Adrenal gland (tissue), 9 donors: ENCODE measurements at regions not wholly inside any gene's neighbourhood (a gene's known extent, or its start where the extent isn't known, plus 50 kb on each side); places are given as distances from the start of the nearest gene placed in this dataset.

Experiments
- DNase-seq, 7 donors: peaks; one replicate each; pipeline ENCODE4 v3.0.0-alpha.2; 2019 to 2020
- H3K27ac ChIP-seq, 5 donors: fragments of 200-600 bp; sonication (generic) in 4 of 5; 1 replicate in 3 of 5; 2 replicates in 2 of 5; pipeline versions ENCODE4 v1.5.1 to v1.8.0; 2016 to 2020; ENCODE audit warnings: mild to moderate bottlenecking in 1 of 5
- H3K27me3 ChIP-seq: fragments of 200-600 bp; 2 replicates; pipeline ENCODE4 v1.8.0; 2021
- H3K36me3 ChIP-seq, 2 donors: fragments of 200-600 bp; replicated peaks in 1 of 2; 1 replicate in 1 of 2; 2 replicates in 1 of 2; pipeline versions ENCODE4 v1.5.1 to v1.8.0; 2018 to 2022
- H3K4me1 ChIP-seq, 2 donors: fragments of 200-600 bp; replicated peaks in 1 of 2; 1 replicate in 1 of 2; 2 replicates in 1 of 2; pipeline versions ENCODE4 v1.5.1 to v1.8.0; 2018 to 2021
- H3K4me3 ChIP-seq, 4 donors: fragments of 200-600 bp; sonication (generic) in 3 of 4; one replicate each; pipeline ENCODE4 v1.5.1; 2016 to 2018
- H3K9me3 ChIP-seq, 3 donors: fragments of 200-600 bp; sonication (generic) in 1 of 3; replicated peaks in 1 of 3; 1 replicate in 2 of 3; 2 replicates in 1 of 3; pipeline versions ENCODE4 v1.5.1 to v1.8.0; 2016 to 2021
- POLR2A ChIP-seq, 2 donors: fragments of 450-650 bp; IDR thresholded peaks; one replicate each; pipeline ENCODE4 v1.6.1; 2017; ENCODE audit warnings: antibody characterized with exemption in 2 of 2, mild to moderate bottlenecking in 2 of 2, moderate library complexity in 1 of 2
- WGBS, 4 donors: extraction: QIAGEN DNeasy Blood & Tissue Kit in 2 of 4; methylation state at CpG; one replicate each; pipeline versions ENCODE4 v1.1.5 to v1.1.7; 2013 to 2017; 5-methylcytosine and 5-hydroxymethylcytosine counted together
- intact Hi-C, 2 donors: fragments of 100-400 bp; cut with DNase I; formaldehyde crosslinking; loops; one replicate each; pipeline versions ENCODE4 v1.14.1 to v1.15.0; 2022 to 2023
- TF ChIP-seq, protein P1 (sequence below), 6 experiments: fragments of 450-650 bp in 4 of 6; fragments of 200-600 bp in 2 of 6; sonication (generic) in 1 of 6; IDR thresholded peaks; 1 replicate in 5 of 6; 2 replicates in 1 of 6; pipeline versions ENCODE4 v1.5.1 to v1.8.0; 2016 to 2021; ENCODE audit warnings: antibody characterized with exemption in 6 of 6, mild to moderate bottlenecking in 2 of 6, moderate library complexity in 1 of 6
- donor health status: healthy with polysubstance abuse.
- donor health status: Bipolar disorder and iron deficiency.
- donor health status: DM: yes; HTN: yes; CAD: no.
- donor health status: DM: no; HTN: no; CAD: no.
- donor health status: DM: no; HTN: no; CAD: no.

DNA sequence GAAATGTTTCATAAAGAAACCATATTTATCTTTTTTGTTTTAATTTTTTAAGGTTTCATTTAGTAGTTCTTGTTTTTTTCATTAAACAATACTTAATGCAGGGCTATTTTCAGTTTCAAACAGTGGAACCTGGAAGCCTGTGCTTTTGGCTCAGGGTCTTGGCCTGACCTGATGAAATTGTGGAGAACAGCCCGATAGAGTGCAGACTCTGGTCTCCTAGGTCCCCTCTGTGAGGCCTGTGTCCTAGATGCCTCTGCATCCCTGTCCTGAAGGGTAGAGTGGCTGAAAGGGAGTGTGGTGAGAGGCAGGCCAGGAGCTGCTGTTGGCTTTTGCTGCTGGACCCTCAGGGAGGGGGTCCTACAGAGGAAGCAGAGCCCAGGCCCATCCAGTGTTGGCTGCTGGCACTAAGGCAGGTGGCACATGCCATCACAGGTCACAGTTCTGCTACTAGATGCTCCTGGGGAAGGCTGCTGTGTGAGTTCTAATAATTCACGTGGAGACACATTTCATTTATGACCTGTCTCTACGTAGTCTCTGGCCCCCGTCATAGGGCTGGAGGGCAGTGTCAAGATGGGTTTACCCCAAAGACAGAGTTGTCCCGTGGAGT is 201.0 kb upstream of the COPS8 start:
- H3K9me3 ChIP-seq = no peaks in the 10 kb centered on the region
- DNase-seq = no peak
- H3K36me3 ChIP-seq = no peaks in the 10 kb centered on the region
- 73 to 83% (median 81%) methylated on average over 3 to 5 of the region's 5 CpGs for WGBS, 4 donors
- TF ChIP-seq, protein P1, sequence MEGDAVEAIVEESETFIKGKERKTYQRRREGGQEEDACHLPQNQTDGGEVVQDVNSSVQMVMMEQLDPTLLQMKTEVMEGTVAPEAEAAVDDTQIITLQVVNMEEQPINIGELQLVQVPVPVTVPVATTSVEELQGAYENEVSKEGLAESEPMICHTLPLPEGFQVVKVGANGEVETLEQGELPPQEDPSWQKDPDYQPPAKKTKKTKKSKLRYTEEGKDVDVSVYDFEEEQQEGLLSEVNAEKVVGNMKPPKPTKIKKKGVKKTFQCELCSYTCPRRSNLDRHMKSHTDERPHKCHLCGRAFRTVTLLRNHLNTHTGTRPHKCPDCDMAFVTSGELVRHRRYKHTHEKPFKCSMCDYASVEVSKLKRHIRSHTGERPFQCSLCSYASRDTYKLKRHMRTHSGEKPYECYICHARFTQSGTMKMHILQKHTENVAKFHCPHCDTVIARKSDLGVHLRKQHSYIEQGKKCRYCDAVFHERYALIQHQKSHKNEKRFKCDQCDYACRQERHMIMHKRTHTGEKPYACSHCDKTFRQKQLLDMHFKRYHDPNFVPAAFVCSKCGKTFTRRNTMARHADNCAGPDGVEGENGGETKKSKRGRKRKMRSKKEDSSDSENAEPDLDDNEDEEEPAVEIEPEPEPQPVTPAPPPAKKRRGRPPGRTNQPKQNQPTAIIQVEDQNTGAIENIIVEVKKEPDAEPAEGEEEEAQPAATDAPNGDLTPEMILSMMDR (IDR thresholded peaks at IDR 0.05) = no peak
- TF ChIP-seq POLR2A (IDR thresholded peaks at IDR 0.05) = no peak
- peaks cover 2% of the 10 kb centered on the region for H3K27me3 ChIP-seq
- no peak overlapping the region for H3K27ac ChIP-seq
- H3K4me1 ChIP-seq = no peaks in the 10 kb centered on the region
- no peak overlapping the region for H3K4me3 ChIP-seq
- intact Hi-C loops = no loop called here

DNA sequence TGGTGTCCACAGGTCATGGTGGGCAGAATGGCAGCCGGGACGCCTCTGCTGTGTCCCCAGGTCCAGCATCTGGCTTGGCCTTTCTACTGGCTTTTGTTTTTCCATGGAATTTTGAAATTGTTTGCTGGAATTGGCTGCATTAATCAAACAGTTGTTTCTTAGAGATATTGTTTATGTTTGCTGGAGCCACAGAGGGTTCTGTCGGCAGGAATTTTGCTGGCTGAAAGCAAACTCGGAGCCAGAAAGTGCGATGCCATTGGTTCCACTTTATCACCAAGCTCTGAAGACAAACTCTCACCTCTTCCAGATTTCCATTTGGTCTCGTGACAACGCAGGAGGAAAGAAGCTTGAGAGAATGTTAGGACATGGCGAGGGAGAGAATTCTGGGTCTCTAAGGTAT is 199.2 kb upstream of the COPS8 start:
- no peak for TF ChIP-seq POLR2A (IDR thresholded peaks at IDR 0.05)
- TF ChIP-seq, protein P1 (IDR thresholded peaks at IDR 0.05) = no peak
- Histone ChIP-seq H3K4me1 (no peaks in the 10 kb centered on the region), H3K27me3 (no peaks in the 10 kb centered on the region), H3K9me3 (no peaks in the 10 kb centered on the region), H3K36me3 (no peaks in the 10 kb centered on the region), H3K27ac (no peak overlapping the region), H3K4me3 (no peak overlapping the region)
- intact Hi-C loops = no loop called here
- WGBS, 4 donors = 88 to 95% (median 93%) methylated on average over 8 of the region's 8 CpGs
- DNase-seq = no peak

DNA sequence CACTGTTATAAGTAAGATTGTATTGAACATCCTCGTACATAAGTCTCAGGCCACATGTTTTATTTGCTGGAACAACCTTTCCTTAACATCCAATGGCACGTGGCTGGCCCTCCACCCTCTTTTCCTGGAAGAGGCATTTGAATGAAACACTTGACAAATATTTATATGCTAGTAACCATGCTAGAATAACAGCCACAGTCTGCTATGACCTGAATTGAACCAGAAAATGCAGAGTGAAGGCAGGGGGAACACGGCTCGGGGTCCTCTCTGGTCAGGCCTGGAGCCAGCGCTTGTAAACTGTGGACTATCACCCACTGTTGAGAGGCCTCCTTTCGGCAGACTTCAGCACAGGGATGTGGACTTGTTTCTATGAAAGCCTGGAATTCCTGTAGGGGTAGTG is 198.2 kb upstream of the COPS8 start:
- Histone ChIP-seq H3K36me3 (no peaks in the 10 kb centered on the region), H3K9me3 (no peaks in the 10 kb centered on the region), H3K4me3 (no peak overlapping the region), H3K27me3 (no peaks in the 10 kb centered on the region), H3K27ac (peak overlapping the region in 2 of 5 donors; percentile 49 to 67), H3K4me1 (no peaks in the 10 kb centered on the region)
- intact Hi-C loops = no loop called here
- WGBS, 4 donors = 68 to 82% (median 81%) methylated on average over 6 of the region's 6 CpGs
- TF ChIP-seq POLR2A (IDR thresholded peaks at IDR 0.05) = no peak
- TF ChIP-seq, protein P1 (IDR thresholded peaks at IDR 0.05) = no peak
- no peak for DNase-seq

DNA sequence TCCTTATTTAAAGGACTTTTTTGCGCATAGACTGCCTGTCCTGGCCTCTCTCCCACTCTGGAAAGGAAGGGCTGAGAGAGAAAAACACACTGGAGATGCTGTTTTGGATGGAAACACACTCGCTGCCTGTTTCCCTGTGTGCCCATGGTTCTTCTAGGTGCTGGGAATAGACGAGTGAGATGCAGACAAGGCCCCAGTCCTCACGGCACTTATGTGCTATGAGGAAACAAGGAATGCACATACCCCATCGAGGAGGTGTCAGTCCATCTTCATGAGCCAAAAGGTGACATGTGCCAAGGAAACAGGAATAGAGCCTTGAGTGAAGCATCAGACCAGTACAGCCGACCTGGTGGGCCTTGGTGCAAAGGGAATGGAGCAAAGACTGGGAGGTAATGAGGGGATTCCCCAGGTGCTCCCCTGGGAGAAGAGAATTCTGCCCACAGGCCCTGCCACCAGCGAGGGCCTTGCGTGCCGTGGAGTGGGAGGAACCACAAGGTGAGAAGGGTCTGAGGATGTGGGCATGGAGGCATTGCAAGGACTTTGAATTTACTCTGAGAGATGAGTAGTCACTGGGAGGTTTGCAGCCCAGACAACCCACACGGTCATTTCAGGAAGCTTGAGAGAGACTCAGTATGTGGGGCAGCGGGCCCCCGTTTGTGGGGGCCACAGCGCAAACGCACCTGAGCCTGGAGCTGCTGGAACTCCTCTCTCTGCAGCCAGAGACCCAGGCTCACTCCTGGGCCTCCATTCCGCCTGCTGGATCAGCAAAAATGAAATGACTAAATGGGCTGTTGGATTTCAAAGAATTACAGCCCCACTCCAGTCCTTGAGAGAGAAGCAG is 197.5 kb upstream of the COPS8 start:
- Histone ChIP-seq H3K9me3 (no peaks in the 10 kb centered on the region), H3K36me3 (no peaks in the 10 kb centered on the region), H3K27me3 (no peaks in the 10 kb centered on the region), H3K27ac (peak overlapping the region in 2 of 5 donors; percentile 49 to 67), H3K4me3 (no peak overlapping the region), H3K4me1 (no peaks in the 10 kb centered on the region)
- WGBS, 4 donors = 85 to 90% (median 89%) methylated on average over 15 of the region's 15 CpGs
- no peak for TF ChIP-seq POLR2A (IDR thresholded peaks at IDR 0.05)
- TF ChIP-seq, protein P1 (IDR thresholded peaks at IDR 0.05) = no peak
- intact Hi-C loops = no loop called here
- no peak for DNase-seq
